ENCODE measurements at regions not wholly inside any gene's neighbourhood (a gene's known extent, or its start where the extent isn't known, plus 50 kb on each side); places are given as distances from the start of the nearest gene placed in this dataset.

GRCh38 chr3:76565496-76566210, 474.2 kb upstream of the ROBO2 start:
- DNase-seq (ENCODE audit: insufficient read length, low spot score): no peak
- TF ChIP-seq SPI1 (IDR thresholded peaks at IDR 0.05; ENCODE audit: low read depth, low read length) (no peak), PAX5 (IDR thresholded peaks at IDR 0.05; ENCODE audit: insufficient read depth, low read length, severe bottlenecking) (no peak)
- FAIRE-seq: no peak

GRCh38 chr3:76566211-76566534, 473.7 kb upstream of the ROBO2 start:
- FAIRE-seq (no peak), DNase-seq (ENCODE audit: insufficient read length, low spot score) (no peak)
- TF ChIP-seq PAX5 (IDR thresholded peaks at IDR 0.05; ENCODE audit: insufficient read depth, low read length, severe bottlenecking): no peak
- no peak for TF ChIP-seq POU2F2 (IDR thresholded peaks at IDR 0.05; ENCODE audit: low read depth, low read length)
- no peak for TF ChIP-seq TAF1 (IDR thresholded peaks at IDR 0.05; ENCODE audit: low read depth, low read length)
- no peak for TF ChIP-seq POLR2A (IDR thresholded peaks at IDR 0.05; ENCODE audit: low read depth, low read length)
- no peak for TF ChIP-seq POLR2AphosphoS5 (IDR thresholded peaks at IDR 0.05; ENCODE audit: low read depth, low read length)
- no peak for TF ChIP-seq SPI1 (IDR thresholded peaks at IDR 0.05; ENCODE audit: low read depth, low read length)

- no peak for DNase-seq (ENCODE audit: insufficient read length, low spot score)
- TF ChIP-seq POLR2AphosphoS5 (IDR thresholded peaks at IDR 0.05; ENCODE audit: low read depth, low read length) (no peak), POLR2A (IDR thresholded peaks at IDR 0.05; ENCODE audit: low read depth, low read length) (no peak)
- FAIRE-seq: no peak
Observed at GRCh38 chr3:76566904-76567303, 473.0 kb upstream of the ROBO2 start.

- FAIRE-seq: no peak
- TF ChIP-seq TAF1 (IDR thresholded peaks at IDR 0.05; ENCODE audit: low read depth, low read length) (no peak), POLR2AphosphoS5 (IDR thresholded peaks at IDR 0.05; ENCODE audit: low read depth, low read length) (no peak), POU2F2 (IDR thresholded peaks at IDR 0.05; ENCODE audit: low read depth, low read length) (no peak), PAX5 (IDR thresholded peaks at IDR 0.05; ENCODE audit: insufficient read depth, low read length, severe bottlenecking) (no peak), POLR2A (IDR thresholded peaks at IDR 0.05; ENCODE audit: low read depth, low read length) (no peak)
- DNase-seq (ENCODE audit: insufficient read length, low spot score): no peak
Observed at GRCh38 chr3:76570436-76571057, 469.4 kb upstream of the ROBO2 start.

- FAIRE-seq (no peak), DNase-seq (ENCODE audit: insufficient read length, low spot score) (no peak)
- TF ChIP-seq TAF1 (IDR thresholded peaks at IDR 0.05; ENCODE audit: low read depth, low read length) (no peak), SPI1 (IDR thresholded peaks at IDR 0.05; ENCODE audit: low read depth, low read length) (no peak), POU2F2 (IDR thresholded peaks at IDR 0.05; ENCODE audit: low read depth, low read length) (no peak), POLR2AphosphoS5 (IDR thresholded peaks at IDR 0.05; ENCODE audit: low read depth, low read length) (no peak), POLR2A (IDR thresholded peaks at IDR 0.05; ENCODE audit: low read depth, low read length) (no peak), PAX5 (IDR thresholded peaks at IDR 0.05; ENCODE audit: insufficient read depth, low read length, severe bottlenecking) (no peak)
Observed at GRCh38 chr3:76576201-76576600, 463.7 kb upstream of the ROBO2 start.

- no peak for DNase-seq (ENCODE audit: insufficient read length, low spot score)
- TF ChIP-seq POLR2A (IDR thresholded peaks at IDR 0.05; ENCODE audit: low read depth, low read length): no peak
- TF ChIP-seq PAX5 (IDR thresholded peaks at IDR 0.05; ENCODE audit: insufficient read depth, low read length, severe bottlenecking): no peak
- no peak for TF ChIP-seq SPI1 (IDR thresholded peaks at IDR 0.05; ENCODE audit: low read depth, low read length)
- no peak for TF ChIP-seq POU2F2 (IDR thresholded peaks at IDR 0.05; ENCODE audit: low read depth, low read length)
- no peak for TF ChIP-seq POLR2AphosphoS5 (IDR thresholded peaks at IDR 0.05; ENCODE audit: low read depth, low read length)
- no peak for TF ChIP-seq TAF1 (IDR thresholded peaks at IDR 0.05; ENCODE audit: low read depth, low read length)
- no peak for FAIRE-seq
Observed at GRCh38 chr3:76582098-76582497, 457.8 kb upstream of the ROBO2 start.

GRCh38 chr3:76582632-76583378, 457.1 kb upstream of the ROBO2 start:
- TF ChIP-seq POU2F2 (IDR thresholded peaks at IDR 0.05; ENCODE audit: low read depth, low read length): no peak
- TF ChIP-seq PAX5 (IDR thresholded peaks at IDR 0.05; ENCODE audit: insufficient read depth, low read length, severe bottlenecking): no peak
- TF ChIP-seq POLR2A (IDR thresholded peaks at IDR 0.05; ENCODE audit: low read depth, low read length): no peak
- TF ChIP-seq SPI1 (IDR thresholded peaks at IDR 0.05; ENCODE audit: low read depth, low read length): no peak
- no peak for TF ChIP-seq TAF1 (IDR thresholded peaks at IDR 0.05; ENCODE audit: low read depth, low read length)
- no peak for FAIRE-seq
- no peak for DNase-seq (ENCODE audit: insufficient read length, low spot score)

GRCh38 chr3:76585794-76586392, 454.0 kb upstream of the ROBO2 start:
- TF ChIP-seq TAF1 (IDR thresholded peaks at IDR 0.05; ENCODE audit: low read depth, low read length): no peak
- no peak for TF ChIP-seq POLR2A (IDR thresholded peaks at IDR 0.05; ENCODE audit: low read depth, low read length)
- TF ChIP-seq POU2F2 (IDR thresholded peaks at IDR 0.05; ENCODE audit: low read depth, low read length): no peak
- TF ChIP-seq POLR2AphosphoS5 (IDR thresholded peaks at IDR 0.05; ENCODE audit: low read depth, low read length): no peak
- no peak for TF ChIP-seq SPI1 (IDR thresholded peaks at IDR 0.05; ENCODE audit: low read depth, low read length)
- no peak for TF ChIP-seq PAX5 (IDR thresholded peaks at IDR 0.05; ENCODE audit: insufficient read depth, low read length, severe bottlenecking)
- no peak for FAIRE-seq
- DNase-seq (ENCODE audit: insufficient read length, low spot score): no peak

- TF ChIP-seq POLR2A (IDR thresholded peaks at IDR 0.05; ENCODE audit: low read depth, low read length) (no peak), SPI1 (IDR thresholded peaks at IDR 0.05; ENCODE audit: low read depth, low read length) (no peak), POLR2AphosphoS5 (IDR thresholded peaks at IDR 0.05; ENCODE audit: low read depth, low read length) (no peak)
- DNase-seq (ENCODE audit: insufficient read length, low spot score) (no peak), FAIRE-seq (no peak)
Observed at GRCh38 chr3:76586471-76586870, 453.4 kb upstream of the ROBO2 start.
